K562 (cell line): ENCODE measurements at regions not wholly inside any gene's neighbourhood (a gene's known extent, or its start where the extent isn't known, plus 50 kb on each side); places are given as distances from the start of the nearest gene placed in this dataset.

Source experiments
- ATAC-seq: fragments of 200-7000 bp; cut with Tn5 transposase; 3 replicates; pipeline ENCODE4 v1.9.1; 2020; ENCODE audit warnings: moderate library complexity
- BruUV-seq: library from RNA; stranded (reverse); fragments of 400-500 nt; replicated peaks from 2 replicates; lab custom pipeline; 2021; lab: Mats Ljungman, UMichigan
- CTCF ChIA-PET: fragments of 300-600 bp; formaldehyde crosslinking; extraction: SDS; loops from one replicate; lab custom pipeline; 2021; ENCODE audit warnings: low intra/inter-chr PET ratio; lab: Yijun Ruan, JAX
- POLR2A ChIA-PET: fragments of 300-600, 350-650 bp; sonication (Branson Sonifier 250); formaldehyde crosslinking; extraction: SDS; loops from one replicate; lab custom pipeline; 2021; ENCODE audit warnings: antibody characterized with exemption, inconsistent platforms; lab: Yijun Ruan, JAX
- DNase-seq, 4 experiments: peaks; one replicate each; pipeline versions ENCODE4 v3.0.0 to v3.0.0-alpha.2; 2011 to 2018; ENCODE audit warnings: low spot score in 3 of 4, mixed read lengths in 3 of 4; ENCODE audit errors: extremely low read depth in 1 of 4
- FAIRE-seq: peaks from 2 replicates; lab custom pipeline; 2011; peaks lifted over from hg19 to GRCh38; lab: Jason Lieb, UNC
- H2AFZ ChIP-seq: 2 replicates; pipeline ENCODE4 v1.6.0; 2011; ENCODE audit warnings: low read depth, low read length, control low read depth, inconsistent platforms
- H3K27ac ChIP-seq: fragments of 200-600 bp; 3 replicates; pipeline ENCODE4 v1.8.0; 2011; ENCODE audit warnings: low read depth, mild to moderate bottlenecking, control low read depth, inconsistent platforms, low read length, moderate library complexity, mixed read lengths; ENCODE audit errors: extremely low read depth
- H3K27me3 ChIP-seq, 2 experiments: fragments of 300-600 bp in 1 of 2; 2 replicates in 1 of 2; 3 replicates in 1 of 2; pipeline versions ENCODE4 v1.6.0 to v1.8.0; 2011; ENCODE audit warnings: inconsistent platforms in 2 of 2, low read length in 2 of 2, mild to moderate bottlenecking in 1 of 2, mixed read lengths in 1 of 2, moderate library complexity in 1 of 2; ENCODE audit not compliant: control insufficient read depth in 2 of 2, insufficient read depth in 2 of 2
- H3K36me3 ChIP-seq: fragments of 300-600 bp; 3 replicates; pipeline ENCODE4 v1.8.0; 2011; ENCODE audit warnings: mild to moderate bottlenecking, low read length, inconsistent platforms; ENCODE audit not compliant: control insufficient read depth, insufficient read depth
- H3K4me1 ChIP-seq, 2 experiments: fragments of 200-600 bp in 1 of 2; replicated peaks in 1 of 2; 2 replicates in 1 of 2; 3 replicates in 1 of 2; pipeline versions ENCODE4 v1.5.1 to v1.8.0; 2011; ENCODE audit warnings: inconsistent platforms in 2 of 2, low read length in 2 of 2, mild to moderate bottlenecking in 1 of 2, mixed read lengths in 1 of 2, moderate library complexity in 1 of 2; ENCODE audit not compliant: control insufficient read depth in 2 of 2, insufficient read depth in 2 of 2
- H3K4me2 ChIP-seq: 2 replicates; pipeline ENCODE4 v1.6.1; 2011; ENCODE audit warnings: low read length, control low read depth, inconsistent platforms, mixed read lengths; ENCODE audit not compliant: insufficient read depth
- H3K4me3 ChIP-seq: fragments of 200-600 bp; sonication (generic), shearing (Covaris generic); 2 replicates; pipeline ENCODE4 v1.5.1; 2016; ENCODE audit warnings: control low read depth, inconsistent platforms
- H3K79me2 ChIP-seq: fragments of 200-600 bp; 3 replicates; pipeline ENCODE4 v1.8.0; 2011; ENCODE audit warnings: low read length, inconsistent platforms; ENCODE audit not compliant: control insufficient read depth, insufficient read depth
- H3K9ac ChIP-seq, 2 experiments: 2 replicates each; pipeline versions ENCODE4 v1.6.0 to v1.6.1; 2011; ENCODE audit warnings: low read depth in 2 of 2, low read length in 2 of 2, control low read depth in 1 of 2, inconsistent platforms in 1 of 2, mild to moderate bottlenecking in 1 of 2, mixed read lengths in 1 of 2; ENCODE audit not compliant: insufficient read depth in 1 of 2
- H3K9me1 ChIP-seq: one replicate; pipeline ENCODE4 v1.6.0; 2011; ENCODE audit warnings: inconsistent platforms, mild to moderate bottlenecking, low read length, moderate library complexity; ENCODE audit not compliant: control insufficient read depth, insufficient read depth
- H3K9me3 ChIP-seq: replicated peaks from 2 replicates; pipeline ENCODE4 v1.5.1; 2011; ENCODE audit warnings: low read depth, low read length, inconsistent platforms; ENCODE audit not compliant: control insufficient read depth, insufficient read depth
- H4K20me1 ChIP-seq: replicated peaks from 2 replicates; pipeline ENCODE4 v1.6.1; 2011; ENCODE audit warnings: low read length, inconsistent platforms, mixed read lengths; ENCODE audit not compliant: control insufficient read depth, insufficient read depth
- ARID1B ChIP-seq: fragments of 450-650 bp; IDR thresholded peaks from 2 replicates; pipeline ENCODE4 v1.6.1; 2016; ENCODE audit warnings: antibody characterized with exemption, mild to moderate bottlenecking, inconsistent platforms
- CBX8 ChIP-seq: fragments of 200-600 bp; sonication (generic); IDR thresholded peaks from 2 replicates; pipeline ENCODE4 v1.6.1; 2012; ENCODE audit warnings: borderline replicate concordance, mixed run types, low read depth, mild to moderate bottlenecking, moderate library complexity, mixed read lengths, low read length, control low read depth, inconsistent platforms; ENCODE audit not compliant: poor library complexity, severe bottlenecking; ENCODE audit errors: extremely low read depth
- FOXJ2 ChIP-seq: fragments of 200-800 bp; sonication (Bioruptor generic); IDR thresholded peaks from 2 replicates; pipeline ENCODE4 v1.6.1; 2016; ENCODE audit warnings: missing genetic modification characterization, missing compliant biosample characterization
- GTF2F1 ChIP-seq: IDR thresholded peaks from 2 replicates; pipeline ENCODE4 v1.6.1; 2011; ENCODE audit warnings: low read depth, low read length, improper control_type of control experiment
- PYGO2 ChIP-seq: fragments of 450-650 bp; IDR thresholded peaks from 2 replicates; pipeline ENCODE4 v1.6.1; 2016; ENCODE audit warnings: mild to moderate bottlenecking, missing genetic modification characterization, moderate library complexity, missing compliant biosample characterization
- SMAD4 ChIP-seq: fragments of 250-450 bp; sonication (Bioruptor Pico); conservative IDR thresholded peaks from 2 replicates; pipeline ENCODE4 v1.8.0; 2021; ENCODE audit warnings: inconsistent platforms, mild to moderate bottlenecking, moderate library complexity
- TOE1 ChIP-seq, 2 experiments: fragments of 450-650 bp in 1 of 2; sonication (generic) in 1 of 2; formaldehyde crosslinking in 1 of 2; IDR thresholded peaks; 2 replicates each; pipeline versions ENCODE4 v1.7.1 to v1.8.0; 2016 to 2022; ENCODE audit warnings: borderline replicate concordance in 2 of 2, mild to moderate bottlenecking in 2 of 2, antibody characterized with exemption in 1 of 2, inconsistent platforms in 1 of 2, low read depth in 1 of 2, missing genetic modification reagents in 1 of 2, moderate library complexity in 1 of 2
- WGBS: fragments of 100-300 bp; shearing (Covaris generic); methylation state at CpG from one replicate; pipeline ENCODE4 v1.1.6; 2016; ENCODE audit warnings: low coverage, mixed read lengths; ENCODE audit not compliant: insufficient coverage; ENCODE audit errors: missing lambda C conversion rate; 5-methylcytosine and 5-hydroxymethylcytosine counted together
- in situ Hi-C: fragments of 300-500 bp; cut with MboI; formaldehyde crosslinking; loops from 4 replicates; pipeline ENCODE4 v1.15.0; 2018; ENCODE audit warnings: inconsistent platforms, mixed read lengths
- intact Hi-C: fragments of 100-400 bp; cut with micrococcal nuclease; formaldehyde crosslinking; loops from 2 replicates; pipeline ENCODE4 v1.14.2; 2022
- TF ChIP-seq, protein P1 (sequence below): fragments of 250-450 bp; sonication (Bioruptor Pico); IDR thresholded peaks from 2 replicates; pipeline ENCODE4 v1.5.0; 2021; ENCODE audit warnings: mild to moderate bottlenecking, borderline replicate concordance
- TF ChIP-seq, protein P2 (sequence below): fragments of 250-450 bp; sonication (Bioruptor Pico); IDR thresholded peaks from 2 replicates; pipeline ENCODE4 v1.5.0; 2021

DNA sequence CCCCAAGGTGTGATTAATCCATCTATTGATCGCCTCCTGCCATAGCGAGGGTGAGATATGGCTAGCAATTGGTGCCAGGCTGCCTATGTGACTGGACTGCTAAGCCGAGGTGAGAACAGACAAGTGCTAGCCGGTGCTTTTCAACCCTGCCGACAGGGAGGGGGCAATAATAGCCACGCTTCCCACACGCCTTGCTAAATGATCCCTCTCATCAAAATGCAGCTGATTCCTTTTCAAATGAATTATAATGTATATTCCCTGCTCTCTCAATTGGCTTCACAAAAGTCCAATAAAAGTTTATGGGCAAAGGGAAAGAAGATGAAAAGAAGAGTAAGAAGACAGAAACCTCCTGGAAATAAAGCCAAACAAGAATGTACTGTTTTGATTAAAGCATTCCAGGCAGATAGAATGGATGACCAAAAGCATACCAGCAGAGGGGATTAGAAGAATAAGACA lies 235.6 kb downstream of the ICOS start (continued):
- TF ChIP-seq, protein P1, sequence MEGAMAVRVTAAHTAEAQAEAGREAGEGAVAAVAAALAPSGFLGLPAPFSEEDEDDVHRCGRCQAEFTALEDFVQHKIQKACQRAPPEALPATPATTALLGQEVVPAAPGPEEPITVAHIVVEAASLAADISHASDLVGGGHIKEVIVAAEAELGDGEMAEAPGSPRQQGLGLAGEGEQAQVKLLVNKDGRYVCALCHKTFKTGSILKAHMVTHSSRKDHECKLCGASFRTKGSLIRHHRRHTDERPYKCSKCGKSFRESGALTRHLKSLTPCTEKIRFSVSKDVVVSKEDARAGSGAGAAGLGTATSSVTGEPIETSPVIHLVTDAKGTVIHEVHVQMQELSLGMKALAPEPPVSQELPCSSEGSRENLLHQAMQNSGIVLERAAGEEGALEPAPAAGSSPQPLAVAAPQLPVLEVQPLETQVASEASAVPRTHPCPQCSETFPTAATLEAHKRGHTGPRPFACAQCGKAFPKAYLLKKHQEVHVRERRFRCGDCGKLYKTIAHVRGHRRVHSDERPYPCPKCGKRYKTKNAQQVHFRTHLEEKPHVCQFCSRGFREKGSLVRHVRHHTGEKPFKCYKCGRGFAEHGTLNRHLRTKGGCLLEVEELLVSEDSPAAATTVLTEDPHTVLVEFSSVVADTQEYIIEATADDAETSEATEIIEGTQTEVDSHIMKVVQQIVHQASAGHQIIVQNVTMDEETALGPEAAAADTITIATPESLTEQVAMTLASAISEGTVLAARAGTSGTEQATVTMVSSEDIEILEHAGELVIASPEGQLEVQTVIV (CRISPR knock-in tag) = no peak
- no peak for TF ChIP-seq TOE1 (IDR thresholded peaks at IDR 0.05; ENCODE audit: borderline replicate concordance)
- no peak for TF ChIP-seq TOE1 (CRISPR knock-in tag; IDR thresholded peaks at IDR 0.05; ENCODE audit: borderline replicate concordance, low read depth)
- TF ChIP-seq PYGO2 (tag) = no peak

DNA sequence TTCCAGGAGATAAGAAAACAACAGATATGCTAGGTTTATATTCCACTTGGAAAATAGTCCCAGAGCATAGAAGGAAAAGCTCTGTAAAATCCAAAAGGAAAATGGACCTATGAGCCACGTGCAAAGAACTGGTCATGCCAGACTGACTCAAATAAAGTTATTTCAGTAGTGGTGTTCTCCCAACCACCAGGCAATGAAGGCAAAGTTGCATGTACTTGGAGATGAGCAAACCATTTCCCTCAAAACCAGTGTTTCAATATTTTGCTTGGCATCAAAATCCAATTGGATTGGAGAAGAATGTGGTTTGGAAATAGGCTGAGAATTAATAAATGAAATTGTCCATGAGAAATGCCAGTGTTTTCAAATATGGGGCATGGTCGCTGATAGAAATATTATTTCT lies 237.5 kb downstream of the ICOS start:
- 0% methylated on average over 2 of the region's 2 CpGs for WGBS
- no peak overlapping the region for H2AFZ ChIP-seq
- POLR2A ChIA-PET = no interaction called here
- H4K20me1 ChIP-seq = no peaks in the 10 kb centered on the region
- BruUV-seq = no TSS peak
- H3K9ac ChIP-seq = no peak overlapping the region
- H3K27ac ChIP-seq = no peak overlapping the region
- in situ Hi-C loops = no loop called here
- no peak for FAIRE-seq
- no peaks in the 10 kb centered on the region for H3K36me3 ChIP-seq
- no peak for TF ChIP-seq CBX8
- TF ChIP-seq SMAD4 (CRISPR knock-in tag) = no peak
- TF ChIP-seq GTF2F1 = no peak
- TF ChIP-seq, protein P2, sequence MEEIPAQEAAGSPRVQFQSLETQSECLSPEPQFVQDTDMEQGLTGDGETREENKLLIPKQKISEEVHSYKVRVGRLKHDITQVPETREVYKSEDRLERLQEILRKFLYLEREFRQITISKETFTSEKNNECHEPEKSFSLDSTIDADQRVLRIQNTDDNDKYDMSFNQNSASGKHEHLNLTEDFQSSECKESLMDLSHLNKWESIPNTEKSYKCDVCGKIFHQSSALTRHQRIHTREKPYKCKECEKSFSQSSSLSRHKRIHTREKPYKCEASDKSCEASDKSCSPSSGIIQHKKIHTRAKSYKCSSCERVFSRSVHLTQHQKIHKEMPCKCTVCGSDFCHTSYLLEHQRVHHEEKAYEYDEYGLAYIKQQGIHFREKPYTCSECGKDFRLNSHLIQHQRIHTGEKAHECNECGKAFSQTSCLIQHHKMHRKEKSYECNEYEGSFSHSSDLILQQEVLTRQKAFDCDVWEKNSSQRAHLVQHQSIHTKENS (CRISPR knock-in tag) = no peak
- no peak for TF ChIP-seq FOXJ2 (tag)
- TF ChIP-seq ARID1B = no peak
- TF ChIP-seq, all 486 proteins: peak for 0
- no peaks in the 10 kb centered on the region for H3K9me1 ChIP-seq
- H3K9me3 ChIP-seq = no peaks in the 10 kb centered on the region
- peaks cover 0 to 7% of the 10 kb centered on the region in 2 experiments; a peak in 2 of 5 replicates for H3K27me3 ChIP-seq
- ATAC-seq (no peak), DNase-seq (no peak)
- no peak overlapping the region for H3K4me2 ChIP-seq
- intact Hi-C loops = no loop called here
- no peak overlapping the region for H3K4me3 ChIP-seq
- no peaks in the 10 kb centered on the region for H3K4me1 ChIP-seq
- CTCF ChIA-PET = no interaction called here
- H3K79me2 ChIP-seq = no peaks in the 10 kb centered on the region
